NCI-H748 (cell line): ENCODE measurements at regions not wholly inside any gene's neighbourhood (a gene's known extent, or its start where the extent isn't known, plus 50 kb on each side); places are given as distances from the start of the nearest gene placed in this dataset.

Experiments
- DNase-seq: peaks from one replicate; lab custom pipeline; 2025; ENCODE audit not compliant: unreplicated experiment; lab: John Stamatoyannopoulos, UW

DNA sequence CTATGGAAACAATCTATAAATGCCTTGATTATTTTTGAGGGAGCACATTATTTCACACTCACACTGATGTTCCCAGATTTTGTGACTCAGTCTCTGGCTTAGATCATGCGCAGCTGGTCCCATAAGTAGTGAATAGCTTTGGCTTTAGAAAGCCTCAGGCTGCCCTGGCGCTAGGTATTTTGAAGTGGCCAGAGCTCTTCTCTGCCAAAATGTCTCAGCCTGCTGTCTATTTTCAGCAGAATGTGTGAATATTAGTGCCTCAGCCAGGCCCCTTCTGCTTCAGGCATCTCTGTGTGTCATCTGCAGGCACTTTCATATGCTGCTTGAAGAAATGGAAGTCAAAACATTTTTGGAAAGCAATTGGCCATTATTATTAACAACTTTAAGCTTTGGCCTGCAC lies 931.0 kb upstream of the INTU start:
- DNase-seq = no peak

DNA sequence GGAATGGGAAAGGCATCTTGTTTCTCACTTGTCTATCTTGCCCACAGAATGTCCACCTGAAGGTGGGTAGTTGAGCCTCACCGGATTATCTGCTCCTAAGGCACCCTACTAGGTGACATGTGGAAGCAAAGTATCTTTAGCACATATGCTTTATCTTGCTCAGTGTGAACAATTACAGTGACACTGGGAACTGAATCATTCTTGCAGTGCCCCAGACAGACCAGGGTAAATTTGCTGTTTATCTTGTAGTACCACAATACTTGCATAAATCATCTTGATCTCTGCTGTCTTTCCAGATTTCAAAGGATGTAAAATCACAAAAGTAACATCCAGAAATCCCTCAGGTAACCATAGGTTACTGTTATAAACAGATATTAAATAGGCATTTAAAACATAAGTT lies 930.0 kb upstream of the INTU start:
- no peak for DNase-seq

DNA sequence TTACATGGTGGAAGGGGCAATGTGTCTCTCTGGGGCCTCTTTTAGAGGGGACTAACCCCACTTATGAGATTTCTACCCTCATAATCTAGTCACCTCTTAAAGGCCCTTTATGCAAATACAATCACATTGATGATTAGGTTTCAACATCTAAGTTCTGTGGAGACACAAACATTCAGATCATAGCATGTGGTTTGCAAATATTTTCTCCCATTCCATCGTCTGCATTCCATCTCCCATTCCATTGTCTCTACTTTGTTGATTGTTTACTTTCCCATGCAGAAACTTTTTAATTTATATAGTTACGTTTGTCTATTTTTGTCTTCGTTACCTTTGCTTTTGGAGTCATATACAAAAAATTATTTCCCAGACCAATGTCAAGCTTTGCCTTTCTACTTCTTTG lies 927.5 kb upstream of the INTU start:
- no peak for DNase-seq

DNA sequence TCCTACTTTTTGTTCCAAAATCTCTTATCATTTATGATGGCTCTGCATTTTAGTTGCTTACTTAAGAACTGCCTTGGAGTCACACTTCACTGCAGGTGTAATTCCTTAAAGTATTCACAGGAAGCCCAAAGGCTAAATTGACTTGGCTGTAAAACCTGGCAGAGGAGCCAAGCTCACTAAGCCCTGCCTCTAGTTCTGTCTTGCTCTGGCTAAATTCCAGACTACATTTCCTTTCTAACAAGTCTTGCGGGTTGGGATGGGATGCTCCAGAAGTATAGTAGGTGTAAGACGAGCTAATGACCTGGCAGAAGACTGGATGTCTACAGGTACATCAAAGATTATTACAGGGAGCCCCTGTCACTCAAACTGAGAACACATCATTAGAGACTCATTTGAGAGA lies 924.0 kb upstream of the INTU start:
- no peak for DNase-seq

DNA sequence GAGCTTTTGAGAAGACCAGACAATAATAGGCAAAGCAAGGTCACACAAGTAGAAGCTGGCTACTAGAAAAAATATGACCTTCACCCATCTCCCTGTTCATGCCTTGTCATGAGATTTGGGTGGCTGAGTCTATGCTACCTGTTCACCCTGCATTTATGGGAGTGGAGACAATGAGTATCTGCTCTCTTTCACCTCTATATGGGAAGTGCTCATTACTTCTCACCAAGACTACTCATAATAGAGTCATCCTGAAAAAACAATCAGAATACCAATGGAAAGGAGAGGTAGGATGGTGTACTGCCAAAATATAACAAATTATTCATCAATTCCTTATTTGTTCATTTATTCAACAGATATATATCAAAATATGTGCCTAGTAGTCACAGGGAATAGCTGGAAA lies 921.8 kb upstream of the INTU start:
- DNase-seq = no peak

DNA sequence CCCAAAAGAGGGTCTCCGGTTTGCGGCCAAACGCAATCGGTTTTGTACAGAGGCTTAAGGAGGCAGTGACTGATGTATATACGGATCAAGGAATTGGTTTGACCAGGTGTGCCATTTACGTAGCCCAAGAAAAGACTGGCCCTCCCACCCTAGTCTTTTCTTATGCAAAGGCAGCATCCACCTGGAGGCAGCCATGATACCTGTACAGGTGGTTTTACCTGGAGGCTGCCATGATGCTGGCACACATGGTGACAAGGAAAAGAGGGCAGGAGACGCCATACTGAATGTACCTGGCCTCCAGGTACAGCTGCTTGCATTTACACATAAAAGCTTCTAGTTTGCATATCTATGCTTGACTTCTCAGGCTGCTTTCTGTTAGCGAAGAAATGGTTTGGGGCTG lies 917.7 kb upstream of the INTU start:
- DNase-seq = no peak

DNA sequence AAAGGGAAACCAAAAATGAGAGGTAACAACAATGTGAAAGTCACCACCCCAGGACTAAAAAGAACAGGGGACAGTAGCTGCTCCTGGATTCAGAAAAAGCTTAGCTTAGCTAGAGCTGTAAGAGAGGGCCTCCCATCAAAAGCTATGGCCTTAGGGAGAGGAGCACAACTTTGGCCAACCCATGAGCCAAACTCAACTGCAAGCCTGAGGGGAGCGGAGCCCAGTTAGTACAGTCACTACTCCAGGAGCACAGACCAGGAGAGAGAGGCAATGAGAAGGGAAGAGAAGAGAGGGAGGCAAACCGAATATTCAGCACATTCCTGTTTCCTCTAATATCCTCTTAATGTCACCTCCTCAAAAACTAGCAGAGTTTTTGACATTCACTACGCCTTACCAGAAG lies 917.1 kb upstream of the INTU start:
- DNase-seq = no peak

DNA sequence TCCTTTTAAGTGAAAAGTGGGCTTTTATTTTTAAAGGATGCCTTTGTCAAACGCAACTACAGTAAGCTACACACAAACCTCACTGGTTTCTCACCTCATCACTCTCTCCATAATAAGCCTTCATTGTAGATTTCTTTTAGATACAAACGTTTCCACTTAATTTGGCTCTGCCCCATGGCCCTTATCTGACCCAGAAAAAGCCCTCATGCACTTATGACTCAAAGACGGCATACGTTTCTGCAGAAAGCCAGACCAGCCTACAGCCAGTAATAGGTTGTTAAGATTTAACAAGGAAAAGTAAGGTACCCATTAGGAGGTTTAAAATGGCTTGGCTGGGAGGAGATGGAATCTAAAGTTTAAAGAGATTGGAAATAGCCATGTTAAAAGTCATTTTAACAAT lies 914.6 kb upstream of the INTU start:
- no peak for DNase-seq

DNA sequence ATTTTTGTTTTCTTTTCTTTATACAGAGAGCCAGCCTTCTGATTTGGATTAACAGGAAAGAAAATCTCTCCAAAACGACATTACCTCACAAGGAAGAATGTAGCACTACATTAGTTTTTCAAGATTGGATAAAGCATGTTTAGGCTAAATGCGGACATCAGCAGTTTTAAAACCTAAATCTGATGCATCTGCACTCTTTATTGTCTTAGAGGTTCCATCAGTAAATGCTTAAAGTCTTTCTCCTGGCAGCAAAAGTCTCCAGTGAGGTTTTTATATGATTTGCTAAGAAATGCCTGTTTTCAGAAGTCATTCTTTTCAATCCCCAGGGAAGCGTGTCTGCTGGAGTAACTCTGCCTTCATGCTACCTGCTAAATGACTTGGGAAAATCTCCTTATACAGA lies 912.9 kb upstream of the INTU start:
- no peak for DNase-seq

DNA sequence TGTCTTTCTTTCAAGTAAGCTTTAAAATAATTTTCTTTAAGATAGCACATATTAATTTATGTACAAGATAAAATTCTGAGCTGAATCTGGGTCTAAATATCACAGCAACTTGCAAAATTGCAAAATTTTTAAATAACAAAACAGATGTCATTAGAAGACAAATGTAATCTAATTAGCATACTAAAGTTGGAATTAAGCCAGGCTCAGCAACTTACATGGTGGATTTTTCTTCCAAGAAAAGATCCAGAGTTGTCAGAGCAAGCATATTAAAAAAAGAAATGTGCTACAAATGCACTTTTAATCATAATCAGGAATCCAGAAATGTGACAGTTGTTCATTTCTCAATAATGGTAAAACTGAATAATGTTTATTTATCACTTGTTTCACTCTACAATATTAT lies 906.9 kb upstream of the INTU start:
- no peak for DNase-seq

DNA sequence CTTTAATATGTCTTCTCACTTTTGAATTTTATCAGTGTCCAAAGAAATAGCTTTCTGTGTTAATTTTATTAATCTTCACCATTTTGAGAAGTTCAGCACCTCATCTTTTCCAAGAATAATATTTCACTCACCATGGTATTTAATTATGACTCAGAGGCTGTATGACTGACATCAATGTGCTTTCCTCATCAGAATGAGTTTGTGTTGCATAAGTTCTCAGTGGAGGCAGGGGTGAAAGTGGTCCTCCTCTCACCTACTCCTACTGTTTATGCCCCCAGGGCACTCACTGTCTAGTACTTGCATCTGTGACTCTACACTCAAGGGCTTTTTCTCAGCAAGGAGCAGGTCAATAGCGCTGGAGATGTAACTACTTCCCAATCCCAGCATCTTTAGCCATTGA lies 905.3 kb upstream of the INTU start:
- no peak for DNase-seq

DNA sequence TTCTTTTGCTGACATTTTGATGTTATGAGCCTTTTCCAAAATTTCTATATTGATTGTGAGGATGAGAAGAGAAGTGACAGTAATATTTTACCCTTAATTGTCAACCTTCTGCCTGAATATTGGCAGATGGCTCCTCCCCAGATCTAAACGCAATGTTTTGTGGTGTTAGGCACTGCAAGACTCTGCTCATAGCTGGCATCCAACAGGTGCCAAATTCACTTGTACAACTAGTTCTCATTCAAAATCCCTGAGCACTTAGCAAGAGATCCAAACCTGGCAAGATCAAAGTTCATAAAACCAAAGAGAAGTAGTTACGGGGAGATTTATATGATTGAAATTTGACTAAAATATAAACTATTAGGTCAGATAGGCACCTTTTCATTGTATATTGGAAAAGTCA lies 901.7 kb upstream of the INTU start:
- DNase-seq = no peak

DNA sequence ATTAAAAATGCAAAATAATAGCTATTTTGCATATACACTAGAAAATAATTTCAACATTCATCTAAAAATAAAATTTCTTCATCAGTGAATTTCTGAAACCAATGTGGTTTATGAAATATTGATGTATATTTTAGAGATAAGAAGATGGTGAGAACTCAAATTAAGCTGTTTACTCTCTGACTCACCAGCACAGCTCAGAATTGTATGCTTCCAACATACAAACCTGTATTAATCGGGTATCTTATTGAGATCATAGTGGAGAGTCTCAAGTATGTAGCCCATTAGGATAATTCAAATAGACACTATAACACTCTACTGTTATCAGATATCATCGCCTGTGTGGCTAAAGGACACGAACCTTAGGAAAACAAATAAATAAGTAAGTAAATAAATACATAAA lies 899.5 kb upstream of the INTU start:
- DNase-seq = peak; percentile 4

DNA sequence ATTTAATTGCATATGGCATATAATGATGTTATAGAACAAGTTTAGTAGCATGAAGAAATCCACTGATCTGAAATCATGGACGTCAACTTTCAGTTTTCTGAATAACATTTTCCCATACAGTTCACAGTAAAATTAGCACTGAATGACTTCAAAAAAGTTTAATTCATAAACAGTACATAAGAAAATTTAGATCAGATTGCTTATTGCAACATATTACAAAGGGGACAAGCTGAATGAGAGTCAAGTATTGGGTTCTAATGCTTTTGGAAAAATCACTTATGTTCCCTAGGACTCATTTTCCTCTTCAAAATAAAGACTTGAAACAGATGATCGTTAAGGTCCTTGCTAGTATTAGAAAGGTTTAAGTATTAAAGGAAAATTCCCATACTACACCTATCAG lies 898.3 kb upstream of the INTU start:
- DNase-seq = no peak

DNA sequence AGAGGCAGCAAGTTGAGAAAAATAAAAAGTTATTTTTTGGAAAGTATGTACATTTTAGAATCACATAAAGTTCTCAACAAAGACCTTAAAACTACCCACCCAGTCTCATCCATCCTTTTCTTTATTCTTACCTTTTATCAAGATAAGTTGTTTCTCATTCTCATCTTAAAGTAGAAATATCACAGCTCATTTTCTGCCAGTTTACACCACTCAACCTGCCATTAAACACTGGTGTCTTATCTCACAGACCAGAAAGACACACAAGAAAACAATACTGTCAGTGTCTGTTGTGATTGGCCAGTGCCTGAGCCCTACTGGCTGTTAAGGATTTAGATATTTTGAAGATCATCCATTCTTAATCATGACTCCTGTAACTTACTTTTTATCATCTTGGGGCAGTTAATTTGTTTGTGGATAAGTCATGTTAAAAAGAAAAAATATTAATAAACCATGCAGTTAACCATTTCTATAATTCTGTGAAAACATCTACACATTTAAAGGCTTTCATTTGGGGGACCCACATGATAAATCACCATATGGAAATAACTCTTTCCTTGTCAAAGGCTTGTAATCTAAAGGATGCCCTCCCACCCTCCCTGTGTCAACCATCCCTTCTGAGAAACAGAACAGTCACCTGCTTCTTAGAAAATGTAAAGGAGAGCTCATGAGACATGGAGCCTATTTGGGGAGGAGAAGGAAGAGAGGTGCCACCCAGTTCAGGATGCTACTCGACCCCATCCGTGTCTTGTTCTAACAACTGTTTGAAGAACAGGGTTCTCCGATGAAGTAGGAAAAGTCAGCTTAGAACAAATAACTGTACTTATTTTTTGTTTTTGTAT lies 897.2 kb upstream of the INTU start:
- no peak for DNase-seq

DNA sequence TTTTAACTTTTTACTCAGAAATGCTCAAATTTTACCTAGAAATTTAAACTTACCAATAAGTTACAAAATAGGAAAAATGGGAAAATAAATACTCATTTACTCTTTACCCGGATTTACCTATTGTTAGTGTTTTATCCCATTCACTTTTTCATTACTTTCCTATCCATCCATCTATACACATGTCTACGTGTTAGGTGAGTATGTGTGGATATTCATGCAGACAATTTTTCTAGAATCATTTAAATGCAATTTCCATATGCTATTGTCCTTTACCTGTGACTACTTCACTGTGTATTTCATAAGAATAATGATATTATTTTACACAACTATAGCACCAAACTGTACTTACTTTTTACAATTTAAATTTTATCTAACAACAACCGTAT lies 896.6 kb upstream of the INTU start:
- no peak for DNase-seq

DNA sequence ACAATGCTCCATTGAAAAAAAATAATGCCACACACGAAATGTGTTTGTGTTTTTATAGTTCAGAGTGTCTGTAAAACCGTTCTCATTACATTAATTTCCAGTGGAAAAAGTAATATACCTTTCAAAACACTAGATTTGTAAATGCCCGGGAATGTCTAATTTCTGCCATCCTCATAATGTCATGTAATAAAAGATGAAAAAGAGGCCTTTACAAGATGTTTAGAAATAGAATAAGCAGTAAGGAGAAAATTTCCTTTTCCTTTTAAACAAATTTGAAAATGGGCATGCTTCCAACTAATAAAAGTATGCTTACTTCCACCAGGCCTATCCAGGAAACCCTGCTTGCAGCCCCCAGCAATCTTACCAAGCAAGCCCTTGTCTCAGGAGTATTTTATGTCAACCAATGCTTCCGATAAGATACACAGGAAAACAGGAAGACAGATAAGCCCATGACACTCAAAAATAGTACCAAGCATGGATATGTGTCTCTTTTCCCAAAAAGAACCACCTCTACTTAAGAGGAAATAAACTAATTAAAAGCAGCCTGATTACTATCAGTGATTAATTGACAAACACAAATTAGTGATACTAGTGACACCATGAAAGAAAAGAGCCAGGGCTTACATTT lies 894.7 kb upstream of the INTU start:
- DNase-seq = no peak

DNA sequence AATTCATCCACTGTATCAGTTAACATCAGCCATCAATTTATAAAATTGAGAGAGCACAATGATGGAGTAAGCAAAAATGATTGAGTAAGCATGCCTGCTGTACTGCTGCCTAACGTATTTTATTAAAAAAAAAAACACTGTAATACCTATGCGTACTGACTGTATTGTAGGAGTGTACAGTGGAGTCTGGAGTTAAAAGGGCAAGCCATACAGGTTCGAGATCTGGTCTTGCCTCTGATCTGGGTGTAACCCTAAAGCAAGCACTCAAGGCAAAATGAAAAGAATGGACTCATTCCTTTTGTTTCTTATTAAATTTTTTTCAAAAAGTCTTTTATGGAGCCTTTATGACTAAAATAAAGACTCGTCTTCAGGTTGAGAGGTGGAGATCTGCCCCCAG lies 894.2 kb upstream of the INTU start:
- DNase-seq = no peak

DNA sequence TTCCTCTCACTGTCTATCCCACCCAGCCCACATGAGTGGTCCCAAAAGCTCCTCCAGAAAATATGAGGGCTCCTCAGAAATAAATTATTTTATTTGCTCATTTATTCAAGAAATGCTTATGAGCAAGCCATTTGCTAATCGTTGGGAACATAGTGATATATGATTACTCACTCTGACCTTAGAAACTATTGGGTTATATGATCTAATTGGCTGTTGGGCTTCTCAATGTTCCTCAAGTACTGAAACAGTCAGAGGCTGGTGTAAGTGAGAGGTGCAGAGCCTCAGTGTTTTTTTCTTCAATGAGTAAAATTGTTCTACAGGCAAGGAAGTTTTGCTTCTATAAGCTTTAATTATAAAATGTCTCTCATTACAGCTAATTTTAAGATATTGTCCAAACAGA lies 893.8 kb upstream of the INTU start:
- no peak for DNase-seq

DNA sequence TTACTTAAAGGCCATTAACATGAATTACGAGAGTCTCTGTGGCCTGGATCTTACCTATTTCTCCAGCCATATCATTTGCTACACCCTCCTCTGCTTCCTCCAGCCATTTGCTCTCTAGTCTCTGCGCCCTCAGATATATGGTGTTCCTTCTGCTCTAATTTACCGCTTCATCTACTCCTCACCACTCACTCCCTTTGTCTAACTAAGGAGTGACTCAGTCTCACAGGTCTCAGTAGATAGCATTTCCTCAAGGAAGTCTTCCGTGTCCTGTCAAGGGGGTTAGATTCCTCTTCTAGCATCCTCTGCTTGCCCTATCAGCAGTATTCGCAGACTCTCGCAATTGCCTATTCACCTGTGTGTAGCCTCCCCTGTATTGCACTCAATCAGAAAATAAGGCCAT lies 892.1 kb upstream of the INTU start:
- no peak for DNase-seq

DNA sequence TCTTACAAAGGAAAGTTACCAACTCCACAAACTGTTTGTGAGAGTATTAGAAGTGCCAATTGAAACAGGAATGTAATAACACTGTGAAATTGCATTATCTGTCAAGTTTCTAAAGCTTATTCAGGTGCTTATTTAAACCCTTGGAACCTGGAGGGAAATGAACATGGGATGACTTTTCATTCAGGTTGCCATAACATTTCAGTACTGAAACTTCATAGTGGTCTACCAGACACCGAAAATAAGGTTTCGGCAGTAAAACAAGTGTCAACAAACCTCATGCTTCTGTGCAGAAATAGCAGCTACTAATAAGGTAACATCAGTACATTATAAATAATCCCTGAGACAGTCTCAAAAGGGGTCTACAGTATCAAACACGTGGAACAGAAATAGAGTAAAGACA lies 890.7 kb upstream of the INTU start:
- DNase-seq = no peak

DNA sequence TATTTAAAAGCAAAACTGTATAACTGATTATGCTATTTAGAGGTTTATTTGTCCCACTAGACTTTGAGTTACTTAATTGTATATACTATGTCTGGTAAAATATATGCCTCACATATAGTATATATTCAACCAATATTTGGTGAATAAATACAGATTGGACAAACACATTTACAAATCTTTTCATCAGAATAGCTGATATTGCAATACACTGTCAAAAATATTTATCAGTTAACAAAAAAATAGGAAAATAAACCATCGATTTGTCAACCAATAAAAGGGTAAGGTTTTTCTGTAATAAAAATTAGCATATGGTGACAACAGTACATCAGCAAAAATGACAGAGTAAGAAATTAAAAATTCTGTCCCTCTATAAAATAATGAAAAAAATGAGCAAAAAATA lies 889.9 kb upstream of the INTU start:
- DNase-seq = no peak

DNA sequence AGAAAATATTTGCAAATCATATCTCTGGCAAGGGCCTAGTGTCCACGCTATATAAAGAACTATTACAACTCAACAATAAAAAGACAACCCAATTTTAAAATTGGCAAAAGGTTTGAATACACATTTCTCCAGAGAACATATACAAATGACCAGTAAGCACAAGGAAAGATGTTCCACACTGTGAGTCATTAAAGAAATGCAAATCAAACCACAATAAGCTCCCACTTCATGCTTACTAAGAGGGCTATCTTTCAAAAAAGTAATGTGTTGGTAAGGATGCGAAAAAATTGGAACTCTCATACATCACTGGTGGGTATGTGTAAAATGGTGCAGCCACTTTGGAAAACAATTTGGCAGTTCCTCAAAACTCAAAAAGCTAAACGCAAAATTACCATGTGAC lies 884.0 kb upstream of the INTU start:
- no peak for DNase-seq
